UCSD-AML1 (cell line): ENCODE measurements at regions not wholly inside any gene's neighbourhood (a gene's known extent, or its start where the extent isn't known, plus 50 kb on each side); places are given as distances from the start of the nearest gene placed in this dataset.
"Not testable (repeated sequence)": the region's sequence is repeated elsewhere in the genome, so short reads cannot be mapped to it uniquely, and the experiment has no call there.

ENCODE experiments used
- DNase-seq: peaks from one replicate; lab custom pipeline; 2025; ENCODE audit not compliant: unreplicated experiment; lab: John Stamatoyannopoulos, UW

GRCh38 chr18:39326772-39327171 is 1761.2 kb upstream of the CELF4 start:
- no peak for DNase-seq

- no peak for DNase-seq
Observed at GRCh38 chr18:39325973-39326372, 1760.4 kb upstream of the CELF4 start.

GRCh38 chr18:39319141-39319540 is 1753.5 kb upstream of the CELF4 start:
- no peak for DNase-seq

- no peak for DNase-seq
Observed at GRCh38 chr18:39318462-39318861, 1752.9 kb upstream of the CELF4 start.

GRCh38 chr18:39318008-39318407 is 1752.4 kb upstream of the CELF4 start:
- no peak for DNase-seq

- no peak for DNase-seq
Observed at GRCh38 chr18:39314595-39314994, 1749.0 kb upstream of the CELF4 start.

- no peak for DNase-seq
Observed at GRCh38 chr18:39313992-39314391, 1748.4 kb upstream of the CELF4 start.

GRCh38 chr18:39311111-39311712 is 1745.6 kb upstream of the CELF4 start:
- DNase-seq, result no peak

- DNase-seq, result not testable (repeated sequence)
Observed at GRCh38 chr18:39308931-39309521, 1743.4 kb upstream of the CELF4 start.

GRCh38 chr18:39305766-39306165 is 1740.2 kb upstream of the CELF4 start:
- DNase-seq, result peak; percentile 12

GRCh38 chr18:39302481-39302880 is 1736.9 kb upstream of the CELF4 start:
- DNase-seq, result no peak

- DNase-seq, result no peak
Observed at GRCh38 chr18:39299152-39299551, 1733.6 kb upstream of the CELF4 start.

GRCh38 chr18:39297225-39297624 is 1731.6 kb upstream of the CELF4 start:
- no peak for DNase-seq

GRCh38 chr18:39296293-39296888 is 1730.8 kb upstream of the CELF4 start:
- no peak for DNase-seq

- DNase-seq, result no peak
Observed at GRCh38 chr18:39276764-39277163, 1711.2 kb upstream of the CELF4 start.

- no peak for DNase-seq
Observed at GRCh38 chr18:39274535-39274934, 1708.9 kb upstream of the CELF4 start.

GRCh38 chr18:39272230-39272629 is 1706.6 kb upstream of the CELF4 start:
- no peak for DNase-seq

- DNase-seq, result no peak
Observed at GRCh38 chr18:39271654-39272053, 1706.1 kb upstream of the CELF4 start.

GRCh38 chr18:39260565-39260964 is 1695.0 kb upstream of the CELF4 start:
- DNase-seq, result no peak

GRCh38 chr18:39259736-39260135 is 1694.1 kb upstream of the CELF4 start:
- no peak for DNase-seq

GRCh38 chr18:39244242-39244641 is 1678.6 kb upstream of the CELF4 start:
- DNase-seq, result no peak

- no peak for DNase-seq
Observed at GRCh38 chr18:39241534-39241933, 1675.9 kb upstream of the CELF4 start.
